ENCODE measurements at regions not wholly inside any gene's neighbourhood (a gene's known extent, or its start where the extent isn't known, plus 50 kb on each side); places are given as distances from the start of the nearest gene placed in this dataset.

GRCh38 chr5:117461966-117462365, 887.3 kb upstream of the SEMA6A start:
- H2AFZ ChIP-seq (ENCODE audit: low read length): no peak overlapping the region
- ChIA-PET CTCF (ENCODE audit: unreplicated experiment) (no interaction called here), POLR2A (no interaction called here)
- H3K4me1 ChIP-seq (ENCODE audit: insufficient read depth, low read length, poor library complexity, severe bottlenecking): no peaks in the 10 kb centered on the region
- H3K36me3 ChIP-seq (ENCODE audit: insufficient read depth, low read length): no peaks in the 10 kb centered on the region
- H4K20me1 ChIP-seq (ENCODE audit: insufficient read depth, low read length): no peaks in the 10 kb centered on the region
- H3K4me3 ChIP-seq (ENCODE audit: low read depth, low read length, poor library complexity, severe bottlenecking): no peak overlapping the region
- no peak overlapping the region for H3K27ac ChIP-seq (ENCODE audit: low read depth, low read length, poor library complexity, severe bottlenecking)
- TF ChIP-seq EZH2phosphoT487 (IDR thresholded peaks at IDR 0.05; ENCODE audit: borderline replicate concordance, low read depth, low read length): no peak
- TF ChIP-seq CTCF (conservative IDR thresholded peaks at IDR 0.05; ENCODE audit: low read length): no peak
- BruUV-seq (replicated peaks): no TSS peak
- no peak for DNase-seq (ENCODE audit: low spot score)
- no peaks in the 10 kb centered on the region for H3K79me2 ChIP-seq (ENCODE audit: insufficient read depth, low read depth, low read length)
- no peaks in the 10 kb centered on the region for H3K9me3 ChIP-seq (ENCODE audit: low read length)
- H3K9me2 ChIP-seq (ENCODE audit: insufficient read depth, low read length): no peaks in the 10 kb centered on the region
- H3K4me2 ChIP-seq (ENCODE audit: low read length): no peak overlapping the region
- intact Hi-C loops (cut with micrococcal nuclease; ENCODE audit: unreplicated experiment): no loop called here

GRCh38 chr5:117461403-117461802, 886.8 kb upstream of the SEMA6A start:
- no peak for TF ChIP-seq CTCF (conservative IDR thresholded peaks at IDR 0.05; ENCODE audit: low read length)
- TF ChIP-seq EZH2phosphoT487 (IDR thresholded peaks at IDR 0.05; ENCODE audit: borderline replicate concordance, low read depth, low read length): no peak
- H3K9me2 ChIP-seq (ENCODE audit: insufficient read depth, low read length): no peaks in the 10 kb centered on the region
- no peak for DNase-seq (ENCODE audit: low spot score)
- H3K79me2 ChIP-seq (ENCODE audit: insufficient read depth, low read depth, low read length): no peaks in the 10 kb centered on the region
- no peaks in the 10 kb centered on the region for H3K4me1 ChIP-seq (ENCODE audit: insufficient read depth, low read length, poor library complexity, severe bottlenecking)
- no peaks in the 10 kb centered on the region for H3K36me3 ChIP-seq (ENCODE audit: insufficient read depth, low read length)
- intact Hi-C loops (cut with micrococcal nuclease; ENCODE audit: unreplicated experiment): no loop called here
- BruUV-seq (replicated peaks): no TSS peak
- no peak overlapping the region for H3K4me2 ChIP-seq (ENCODE audit: low read length)
- no peaks in the 10 kb centered on the region for H3K9me3 ChIP-seq (ENCODE audit: low read length)
- no peak overlapping the region for H3K4me3 ChIP-seq (ENCODE audit: low read depth, low read length, poor library complexity, severe bottlenecking)
- H4K20me1 ChIP-seq (ENCODE audit: insufficient read depth, low read length): no peaks in the 10 kb centered on the region
- no peak overlapping the region for H3K27ac ChIP-seq (ENCODE audit: low read depth, low read length, poor library complexity, severe bottlenecking)
- H2AFZ ChIP-seq (ENCODE audit: low read length): no peak overlapping the region
- ChIA-PET POLR2A (no interaction called here), CTCF (ENCODE audit: unreplicated experiment) (no interaction called here)

- H3K79me2 ChIP-seq (ENCODE audit: insufficient read depth, low read depth, low read length): no peaks in the 10 kb centered on the region
- no peaks in the 10 kb centered on the region for H4K20me1 ChIP-seq (ENCODE audit: insufficient read depth, low read length)
- no peak overlapping the region for H3K27ac ChIP-seq (ENCODE audit: low read depth, low read length, poor library complexity, severe bottlenecking)
- H2AFZ ChIP-seq (ENCODE audit: low read length): no peak overlapping the region
- H3K4me1 ChIP-seq (ENCODE audit: insufficient read depth, low read length, poor library complexity, severe bottlenecking): no peaks in the 10 kb centered on the region
- ChIA-PET CTCF (ENCODE audit: unreplicated experiment) (no interaction called here), POLR2A (no interaction called here)
- no peak overlapping the region for H3K4me2 ChIP-seq (ENCODE audit: low read length)
- no peak for TF ChIP-seq EZH2phosphoT487 (IDR thresholded peaks at IDR 0.05; ENCODE audit: borderline replicate concordance, low read depth, low read length)
- TF ChIP-seq CTCF (conservative IDR thresholded peaks at IDR 0.05; ENCODE audit: low read length): no peak
- no peaks in the 10 kb centered on the region for H3K9me3 ChIP-seq (ENCODE audit: low read length)
- no peaks in the 10 kb centered on the region for H3K36me3 ChIP-seq (ENCODE audit: insufficient read depth, low read length)
- intact Hi-C loops (cut with micrococcal nuclease; ENCODE audit: unreplicated experiment): loop anchor here (10.0 kb wide), 1 partner anchor 1157 kb away; no protein-coding TSS in a partner anchor
- no peak overlapping the region for H3K4me3 ChIP-seq (ENCODE audit: low read depth, low read length, poor library complexity, severe bottlenecking)
- BruUV-seq (replicated peaks): no TSS peak
- DNase-seq (ENCODE audit: low spot score): no peak
- no peaks in the 10 kb centered on the region for H3K9me2 ChIP-seq (ENCODE audit: insufficient read depth, low read length)
Measured at GRCh38 chr5:117457656-117458055, 883.0 kb upstream of the SEMA6A start.
